ENCODE measurements at regions not wholly inside any gene's neighbourhood (a gene's known extent, or its start where the extent isn't known, plus 50 kb on each side); places are given as distances from the start of the nearest gene placed in this dataset.

GRCh38 chr16:66223176-66223780 is 143.2 kb upstream of the CDH5 start:
- TF ChIP-seq CTCF (IDR thresholded peaks at IDR 0.05), result no peak
- TF ChIP-seq POLR2A (IDR thresholded peaks at IDR 0.05), result no peak
